Esophagus squamous epithelium (tissue), 5 donors: ENCODE measurements at regions not wholly inside any gene's neighbourhood (a gene's known extent, or its start where the extent isn't known, plus 50 kb on each side); places are given as distances from the start of the nearest gene placed in this dataset.
A peak's percentile ranks its signal among the peaks of the same experiment; 100 is the strongest.
"Not testable (repeated sequence)": the region's sequence is repeated elsewhere in the genome, so short reads cannot be mapped to it uniquely, and the experiment has no call there.

Source experiments
- DNase-seq: peaks from one replicate; lab custom pipeline; 2025; lab: John Stamatoyannopoulos, UW
- H3K27ac ChIP-seq, 4 donors: fragments of 200-600 bp; sonication (generic); one replicate each; pipeline ENCODE4 v1.5.1; 2016 to 2019; ENCODE audit warnings: mild to moderate bottlenecking in 1 of 4
- H3K27me3 ChIP-seq, 4 donors: fragments of 200-600 bp; sonication (generic); 1 replicate in 3 of 4; 2 replicates in 1 of 4; pipeline versions ENCODE4 v1.5.1 to v1.6.0; 2017 to 2021; ENCODE audit warnings: antibody characterized with exemption in 1 of 4
- H3K36me3 ChIP-seq, 3 donors: fragments of 200-600 bp; sonication (generic); one replicate each; pipeline ENCODE4 v1.5.1; 2016 to 2019
- H3K4me1 ChIP-seq, 3 donors: fragments of 200-600 bp; sonication (generic); one replicate each; pipeline ENCODE4 v1.5.1; 2017 to 2019
- H3K4me3 ChIP-seq, 4 donors: fragments of 200-600 bp; sonication (generic); 1 replicate in 3 of 4; 2 replicates in 1 of 4; pipeline ENCODE4 v1.5.1; 2016 to 2019; ENCODE audit warnings: mild to moderate bottlenecking in 2 of 4, moderate library complexity in 1 of 4
- H3K9me3 ChIP-seq, 3 donors: fragments of 200-600 bp; sonication (generic); one replicate each; pipeline ENCODE4 v1.5.1; 2016 to 2019
- POLR2A ChIP-seq, 4 donors: fragments of 450-650 bp; IDR thresholded peaks; one replicate each; pipeline ENCODE4 v1.6.1; 2017; ENCODE audit warnings: antibody characterized with exemption in 4 of 4, mild to moderate bottlenecking in 4 of 4, moderate library complexity in 3 of 4
- WGBS, 2 donors: methylation state at CpG; one replicate each; pipeline ENCODE4 v1.1.5; 2018; 5-methylcytosine and 5-hydroxymethylcytosine counted together
- intact Hi-C: fragments of 100-400 bp; cut with DNase I; formaldehyde crosslinking; loops from one replicate; pipeline ENCODE4 v1.15.0; 2022
- TF ChIP-seq, protein P1 (sequence below), 6 experiments: fragments of 450-650 bp in 4 of 6; fragments of 200-600 bp in 2 of 6; sonication (generic) in 2 of 6; IDR thresholded peaks; one replicate each; pipeline ENCODE4 v1.5.1; 2016 to 2019; ENCODE audit warnings: antibody characterized with exemption in 6 of 6, mild to moderate bottlenecking in 4 of 6, moderate library complexity in 4 of 6
- donor health status: DM: yes; HTN: yes; CAD: no.

DNA sequence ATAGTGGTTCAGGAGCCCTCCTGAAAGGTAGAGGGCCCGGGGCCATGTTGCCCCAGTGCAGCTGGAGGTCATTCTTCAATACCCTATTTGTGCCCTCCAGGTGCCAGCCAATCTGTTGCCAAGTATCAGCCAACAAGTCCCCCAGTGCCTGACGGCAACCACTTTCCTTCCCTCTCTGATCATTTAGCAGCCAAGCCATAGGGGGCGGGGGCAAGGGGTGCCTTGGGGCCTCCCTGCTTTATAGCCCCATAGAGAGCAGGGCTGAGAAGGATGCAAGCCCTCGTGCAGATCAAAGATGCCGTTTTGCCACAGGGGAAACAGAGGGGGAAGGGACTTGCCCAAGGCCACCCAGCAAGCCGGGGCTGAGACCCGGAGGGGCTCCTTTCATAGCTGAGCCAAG lies 149.0 kb upstream of the CHST15 start:
- Histone ChIP-seq H3K4me1 (no peaks in the 10 kb centered on the region), H3K27ac (no peak overlapping the region), H3K36me3 (no peaks in the 10 kb centered on the region), H3K9me3 (no peaks in the 10 kb centered on the region), H3K4me3 (no peak overlapping the region), H3K27me3 (no peaks in the 10 kb centered on the region)
- WGBS, 2 donors = 91 to 100% methylated on average over 1 to 4 of the region's 7 CpGs
- TF ChIP-seq POLR2A (IDR thresholded peaks at IDR 0.05) = no peak
- TF ChIP-seq, protein P1, sequence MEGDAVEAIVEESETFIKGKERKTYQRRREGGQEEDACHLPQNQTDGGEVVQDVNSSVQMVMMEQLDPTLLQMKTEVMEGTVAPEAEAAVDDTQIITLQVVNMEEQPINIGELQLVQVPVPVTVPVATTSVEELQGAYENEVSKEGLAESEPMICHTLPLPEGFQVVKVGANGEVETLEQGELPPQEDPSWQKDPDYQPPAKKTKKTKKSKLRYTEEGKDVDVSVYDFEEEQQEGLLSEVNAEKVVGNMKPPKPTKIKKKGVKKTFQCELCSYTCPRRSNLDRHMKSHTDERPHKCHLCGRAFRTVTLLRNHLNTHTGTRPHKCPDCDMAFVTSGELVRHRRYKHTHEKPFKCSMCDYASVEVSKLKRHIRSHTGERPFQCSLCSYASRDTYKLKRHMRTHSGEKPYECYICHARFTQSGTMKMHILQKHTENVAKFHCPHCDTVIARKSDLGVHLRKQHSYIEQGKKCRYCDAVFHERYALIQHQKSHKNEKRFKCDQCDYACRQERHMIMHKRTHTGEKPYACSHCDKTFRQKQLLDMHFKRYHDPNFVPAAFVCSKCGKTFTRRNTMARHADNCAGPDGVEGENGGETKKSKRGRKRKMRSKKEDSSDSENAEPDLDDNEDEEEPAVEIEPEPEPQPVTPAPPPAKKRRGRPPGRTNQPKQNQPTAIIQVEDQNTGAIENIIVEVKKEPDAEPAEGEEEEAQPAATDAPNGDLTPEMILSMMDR (IDR thresholded peaks at IDR 0.05) = no peak
- intact Hi-C loops = no loop called here
- DNase-seq = no peak

DNA sequence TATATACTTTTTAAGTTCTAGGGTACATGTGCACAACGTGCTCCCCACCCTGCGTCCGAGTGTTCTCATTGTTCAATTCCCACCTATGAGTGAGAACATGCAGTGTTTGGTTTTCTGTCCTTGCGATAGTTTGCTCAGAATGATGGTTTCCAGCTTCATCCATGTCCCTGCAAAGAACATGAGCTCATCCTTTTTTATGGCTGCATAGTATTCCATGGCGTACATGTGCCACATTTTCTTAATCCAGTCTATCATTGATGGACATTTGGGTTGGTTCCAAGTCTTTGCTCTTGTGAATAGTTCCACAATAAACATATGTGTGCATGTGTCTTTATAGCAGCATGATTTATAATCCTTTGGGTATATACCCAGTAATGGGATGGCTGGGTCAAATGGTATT lies 148.1 kb upstream of the CHST15 start:
- H3K27me3 ChIP-seq, H3K4me1 ChIP-seq, DNase-seq, H3K9me3 ChIP-seq, H3K4me3 ChIP-seq, H3K36me3 ChIP-seq, intact Hi-C loops, H3K27ac ChIP-seq: not testable (repeated sequence)
- WGBS, 2 donors = 92 to 93% methylated on average over 5 of the region's 5 CpGs

DNA sequence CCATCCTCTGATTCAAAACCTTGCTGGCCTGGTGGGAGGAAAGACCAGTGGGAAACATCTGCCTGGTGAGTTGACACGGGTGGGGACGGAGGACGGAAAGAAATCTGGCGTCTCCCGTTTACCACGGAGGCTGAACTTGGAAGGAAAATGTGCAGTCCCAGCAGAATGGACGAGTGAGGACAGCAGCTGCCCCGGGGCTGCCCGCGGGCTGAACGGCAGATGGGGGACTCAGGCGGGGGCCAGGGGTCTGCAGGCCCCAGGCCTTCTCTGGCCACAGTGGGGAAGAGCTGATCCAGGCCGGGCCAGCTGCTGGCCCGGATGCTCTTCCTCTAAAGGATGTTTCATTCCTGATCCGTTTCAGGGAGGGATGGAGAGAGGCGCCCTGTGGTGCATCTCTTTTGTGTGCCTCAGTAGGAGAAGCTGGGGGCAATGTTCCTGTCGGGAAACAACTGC lies 147.5 kb upstream of the CHST15 start:
- no peak for DNase-seq
- TF ChIP-seq, protein P1 (IDR thresholded peaks at IDR 0.05) = no peak
- Histone ChIP-seq H3K27ac (peak overlapping the region in 1 of 4 donors; percentile 33), H3K4me3 (no peak overlapping the region), H3K4me1 (no peaks in the 10 kb centered on the region), H3K36me3 (no peaks in the 10 kb centered on the region), H3K27me3 (no peaks in the 10 kb centered on the region), H3K9me3 (no peaks in the 10 kb centered on the region)
- 67 to 77% methylated on average over 14 to 16 of the region's 17 CpGs for WGBS, 2 donors
- intact Hi-C loops = no loop called here

DNA sequence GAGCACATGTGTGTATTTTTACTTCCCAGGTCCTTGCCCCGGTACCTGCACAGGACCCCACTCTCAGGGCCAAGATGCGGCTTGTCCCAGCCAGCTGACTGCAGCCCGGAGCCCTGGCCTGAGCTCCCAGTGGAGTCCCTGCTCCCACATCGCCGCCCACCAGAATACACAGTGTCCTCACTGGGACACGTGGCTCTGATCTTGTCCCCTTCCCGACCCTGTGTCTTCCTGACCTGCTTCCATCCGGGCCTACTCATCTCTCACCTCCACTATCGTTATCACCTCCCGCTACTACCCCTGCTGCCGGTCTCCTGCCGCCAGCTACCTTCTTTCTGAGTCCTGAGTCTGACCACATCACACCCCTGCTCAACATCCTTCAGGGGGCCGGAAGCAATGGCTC lies 146.3 kb upstream of the CHST15 start:
- no peaks in the 10 kb centered on the region for H3K4me1 ChIP-seq
- 81 to 84% methylated on average over 11 to 12 of the region's 13 CpGs for WGBS, 2 donors
- H3K9me3 ChIP-seq = no peaks in the 10 kb centered on the region
- DNase-seq = no peak
- TF ChIP-seq POLR2A (IDR thresholded peaks at IDR 0.05) = no peak
- no peaks in the 10 kb centered on the region for H3K27me3 ChIP-seq
- H3K27ac ChIP-seq = no peak overlapping the region
- intact Hi-C loops = no loop called here
- no peak overlapping the region for H3K4me3 ChIP-seq
- no peaks in the 10 kb centered on the region for H3K36me3 ChIP-seq

DNA sequence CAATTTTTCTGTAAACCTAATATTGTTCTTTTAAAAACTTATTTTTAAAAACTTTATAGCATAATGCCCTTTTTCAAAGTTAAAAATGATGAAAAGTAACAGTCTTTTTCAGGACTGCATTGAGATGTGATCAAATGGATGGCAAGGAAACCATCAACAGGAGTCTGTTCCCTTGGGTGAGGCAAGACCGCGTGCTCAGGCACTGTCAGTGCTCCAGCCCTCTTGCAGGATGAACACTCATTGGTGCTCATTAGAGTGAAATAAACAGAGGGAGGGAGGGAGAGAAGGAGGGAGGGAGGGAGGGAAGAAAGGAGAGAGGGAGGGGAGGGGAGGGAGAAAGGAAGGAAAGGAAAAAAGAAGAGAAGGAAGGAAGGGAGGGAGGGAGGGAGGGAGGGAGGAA lies 145.7 kb upstream of the CHST15 start:
- DNase-seq = no peak
- H3K36me3 ChIP-seq = no peaks in the 10 kb centered on the region
- no peaks in the 10 kb centered on the region for H3K4me1 ChIP-seq
- no peak overlapping the region for H3K4me3 ChIP-seq
- intact Hi-C loops = no loop called here
- no peaks in the 10 kb centered on the region for H3K27me3 ChIP-seq
- 19 to 29% methylated on average over 2 of the region's 2 CpGs for WGBS, 2 donors
- no peak overlapping the region for H3K27ac ChIP-seq
- TF ChIP-seq, protein P1 (IDR thresholded peaks at IDR 0.05) = no peak
- no peaks in the 10 kb centered on the region for H3K9me3 ChIP-seq

DNA sequence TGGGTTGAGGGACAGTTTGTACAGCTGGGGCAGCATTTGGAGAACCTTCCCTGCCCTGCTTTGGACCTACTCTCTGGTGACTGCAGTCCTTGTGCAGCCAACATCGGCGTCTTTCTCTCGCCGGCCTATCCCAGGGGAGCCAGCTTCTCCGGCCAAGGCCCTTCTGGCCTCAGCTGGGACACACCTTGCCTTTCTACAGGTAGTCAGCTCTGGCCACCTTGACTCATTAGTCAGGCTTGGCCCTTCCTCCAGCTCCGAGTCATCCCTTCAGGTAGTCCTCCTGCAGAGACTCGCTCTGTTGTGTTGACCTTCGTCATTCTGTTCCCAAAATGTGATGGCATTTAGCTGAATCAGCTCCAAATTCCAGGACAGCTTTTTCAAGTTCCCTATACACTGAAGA lies 145.0 kb upstream of the CHST15 start:
- no peaks in the 10 kb centered on the region for H3K4me1 ChIP-seq
- H3K36me3 ChIP-seq = no peaks in the 10 kb centered on the region
- no peaks in the 10 kb centered on the region for H3K27me3 ChIP-seq
- 63 to 71% methylated on average over 8 of the region's 8 CpGs for WGBS, 2 donors
- no peak overlapping the region for H3K27ac ChIP-seq
- TF ChIP-seq, protein P1 (IDR thresholded peaks at IDR 0.05) = no peak
- no peak for TF ChIP-seq POLR2A (IDR thresholded peaks at IDR 0.05)
- no peak for DNase-seq
- intact Hi-C loops = no loop called here
- H3K9me3 ChIP-seq = no peaks in the 10 kb centered on the region
- no peak overlapping the region for H3K4me3 ChIP-seq
